Glomerular endothelial cell (primary cell): ENCODE measurements at regions not wholly inside any gene's neighbourhood (a gene's known extent, or its start where the extent isn't known, plus 50 kb on each side); places are given as distances from the start of the nearest gene placed in this dataset.
"Not testable (repeated sequence)": the region's sequence is repeated elsewhere in the genome, so short reads cannot be mapped to it uniquely, and the experiment has no call there.

ENCODE experiments used
- DNase-seq: peaks from one replicate; pipeline ENCODE4 v3.0.0-alpha.2; 2011; ENCODE audit warnings: low read depth, low spot score; ENCODE audit errors: extremely low read depth

DNA sequence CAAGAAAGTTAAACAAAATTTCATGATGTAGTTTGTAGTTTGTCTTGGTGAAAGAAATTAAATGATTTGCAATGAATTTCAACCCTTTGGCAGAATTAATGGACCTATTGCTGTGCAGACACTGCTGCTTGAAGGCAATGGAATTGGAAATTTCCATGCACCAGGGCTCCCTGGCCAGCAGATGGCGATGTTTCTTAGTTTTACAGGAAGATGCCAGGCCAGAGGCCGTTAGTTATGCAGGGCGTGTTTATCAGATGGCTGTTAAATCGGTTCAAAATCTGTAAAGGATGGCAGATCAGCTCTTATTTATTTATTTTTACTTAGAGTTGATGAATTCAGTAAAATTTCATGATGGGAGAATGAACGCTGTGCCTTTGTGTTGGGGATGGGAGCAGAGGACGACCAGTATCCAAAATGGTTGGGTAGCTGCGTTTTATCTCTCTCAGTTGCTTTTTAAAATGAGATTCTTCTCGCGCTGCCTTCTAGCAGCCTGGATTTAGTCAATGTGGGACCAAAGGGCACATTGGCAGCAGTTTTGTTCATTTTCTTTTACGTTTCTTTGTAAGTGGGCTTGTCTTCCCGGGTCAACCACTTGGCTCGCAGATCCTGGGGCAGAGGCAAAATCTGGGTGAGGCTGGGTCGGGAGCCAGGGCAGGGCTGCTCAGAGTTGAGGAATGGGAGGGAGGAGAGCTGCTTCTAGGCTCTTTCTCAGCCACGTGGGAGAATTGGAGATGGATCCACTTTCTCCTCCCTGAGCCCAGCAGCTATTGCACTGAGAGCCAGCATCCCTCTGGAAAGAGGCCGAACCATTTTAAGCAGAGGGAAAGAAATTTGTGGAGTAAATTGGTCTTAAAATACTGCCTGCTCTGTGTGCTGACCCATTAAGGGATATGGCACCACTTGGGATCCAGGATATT lies 344.0 kb downstream of the PIK3C3 start:
- DNase-seq: peak; percentile 42

DNA sequence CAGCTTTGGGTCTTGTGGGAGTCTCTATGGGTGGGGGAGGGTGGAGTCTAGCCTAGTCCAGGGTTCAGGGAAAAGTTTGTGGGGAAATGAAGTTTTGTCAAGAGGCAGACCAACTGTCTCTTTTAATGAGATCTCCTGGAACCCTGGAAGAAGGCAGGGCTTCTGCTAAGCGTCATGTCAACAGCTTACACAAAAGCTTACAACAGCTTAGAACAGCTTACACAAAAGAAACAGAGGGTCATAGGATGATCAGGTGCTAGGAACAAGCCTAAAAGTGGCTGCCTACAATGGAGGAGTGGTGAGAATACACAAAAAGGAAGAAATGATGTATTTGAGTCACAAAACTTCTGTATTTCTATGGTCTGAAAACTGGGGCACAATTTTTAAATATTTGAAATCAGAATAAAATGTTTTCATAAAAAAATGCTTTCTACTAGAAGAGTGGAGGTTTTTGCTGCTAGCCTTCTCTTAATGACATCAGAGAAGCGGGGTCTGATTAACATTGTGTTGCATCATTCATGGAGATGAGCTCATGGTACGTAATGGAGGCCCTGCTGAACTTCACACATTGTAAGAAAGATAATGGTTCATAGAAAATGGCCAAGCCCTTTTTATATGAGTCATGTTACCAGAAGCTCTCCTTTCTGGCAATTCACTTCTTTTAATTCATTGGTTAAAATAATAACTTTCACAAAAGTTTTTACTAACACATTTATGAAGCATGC lies 351.0 kb downstream of the PIK3C3 start:
- no peak for DNase-seq

DNA sequence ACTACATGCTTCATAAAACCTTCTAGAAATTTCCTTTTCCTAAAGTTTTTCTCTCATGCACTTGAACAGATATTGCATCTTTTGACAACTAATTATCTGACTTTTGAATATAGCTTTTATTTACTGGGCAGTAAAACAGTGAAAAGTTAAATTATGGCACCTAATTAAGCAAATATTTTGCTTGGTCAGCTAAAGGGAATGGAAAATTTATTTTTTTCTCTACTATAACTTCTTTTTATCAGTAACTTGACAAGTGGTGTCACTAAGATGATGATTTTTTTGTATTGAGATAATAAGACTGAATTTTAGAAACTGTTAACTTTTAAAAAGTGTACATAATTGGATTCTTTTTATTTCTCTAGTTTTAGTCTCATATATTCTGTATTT lies 351.6 kb downstream of the PIK3C3 start:
- no peak for DNase-seq

DNA sequence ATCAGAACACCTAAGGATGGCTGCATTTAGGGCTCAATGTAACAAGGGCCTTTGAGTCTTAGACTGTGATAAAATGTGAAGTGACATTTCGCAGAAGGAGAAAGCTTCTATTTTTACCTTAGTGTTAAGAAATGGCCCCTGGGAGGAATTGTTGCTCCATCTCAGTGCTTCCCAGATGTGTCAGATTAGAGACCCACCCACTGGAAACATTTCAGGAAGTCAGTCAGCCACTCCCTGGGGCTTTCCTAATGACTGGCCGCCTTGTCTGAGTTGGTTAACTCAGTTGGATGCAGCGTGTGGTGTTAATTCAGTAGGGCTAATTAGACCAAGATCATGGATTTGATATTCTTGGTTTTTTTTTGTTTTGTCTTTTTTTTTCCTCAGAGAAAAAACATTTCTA lies 355.9 kb downstream of the PIK3C3 start:
- no peak for DNase-seq

DNA sequence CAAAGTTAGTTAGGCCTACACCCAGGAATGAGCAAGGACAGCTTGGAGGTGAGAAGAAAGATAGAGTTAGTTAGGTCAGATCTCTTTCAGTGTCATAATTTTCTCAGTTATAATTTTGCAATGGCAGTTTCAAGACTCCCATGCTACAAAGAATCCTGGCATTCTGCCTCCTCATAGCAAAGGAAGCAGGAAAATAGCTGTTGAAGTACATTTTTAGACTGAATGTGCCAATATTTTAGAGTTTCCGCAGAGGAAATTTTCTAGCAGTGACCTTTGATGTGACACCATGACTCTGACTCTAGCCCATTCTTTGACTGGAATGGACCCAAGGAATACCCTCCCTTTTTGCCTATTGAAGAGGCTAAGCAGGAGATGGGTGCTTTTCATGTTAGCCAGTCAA lies 371.7 kb downstream of the PIK3C3 start:
- DNase-seq: no peak

DNA sequence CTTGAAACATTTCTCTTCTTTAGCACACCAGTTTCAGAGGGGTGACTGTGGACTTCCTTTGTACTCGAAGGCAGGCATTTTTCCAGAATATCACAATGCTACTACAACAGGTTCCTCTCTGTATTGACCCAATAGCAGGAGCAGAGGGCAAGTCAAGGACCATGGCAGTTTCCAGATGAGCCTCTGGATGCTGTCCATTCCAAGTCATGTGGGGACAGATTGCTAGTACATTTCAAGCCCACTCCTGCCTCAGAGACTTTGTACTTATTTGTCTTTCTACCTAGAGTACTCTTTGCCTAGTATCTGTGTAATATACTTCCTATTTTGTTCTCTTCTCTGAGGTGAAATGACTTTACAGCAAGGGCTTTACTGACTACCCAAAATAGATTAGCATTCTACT lies 373.9 kb downstream of the PIK3C3 start:
- DNase-seq: no peak

DNA sequence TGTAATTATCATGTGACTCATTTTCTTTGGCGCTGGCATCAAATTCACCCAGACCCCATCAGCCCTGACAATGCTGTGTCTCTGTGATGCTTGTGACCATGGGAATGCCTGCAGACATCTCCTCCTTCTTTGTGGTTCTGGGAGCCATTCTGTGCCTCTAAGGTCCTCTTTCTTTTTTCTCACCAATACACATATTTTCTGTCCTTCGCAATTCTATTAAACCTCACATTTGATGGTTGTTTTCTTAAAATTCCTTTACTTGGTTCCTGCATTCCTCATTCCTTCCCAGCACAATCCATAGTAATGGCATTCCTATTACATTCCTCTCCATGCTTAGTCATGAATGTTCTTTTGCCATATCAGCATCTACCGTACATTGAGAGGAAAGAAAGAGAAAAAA lies 375.3 kb downstream of the PIK3C3 start:
- DNase-seq: no peak

DNA sequence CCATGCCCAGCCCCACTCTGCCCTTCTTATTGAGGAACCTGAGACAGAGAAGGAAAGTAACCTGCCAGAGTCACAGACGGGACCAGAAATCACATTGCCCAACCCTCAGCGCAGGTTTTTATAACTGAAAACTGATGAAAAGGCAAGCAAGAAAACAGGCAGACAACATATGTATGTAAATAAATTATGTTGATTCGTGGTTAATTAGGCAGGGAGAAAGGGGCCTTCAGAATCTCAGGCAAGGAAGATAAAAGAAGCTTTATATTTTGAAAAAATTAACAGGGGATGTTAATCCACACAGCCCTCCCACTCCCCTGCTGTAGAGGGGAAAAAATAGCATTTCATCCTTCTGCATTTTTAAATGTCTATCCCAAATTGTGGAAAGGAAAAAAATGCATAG lies 378.5 kb downstream of the PIK3C3 start:
- no peak for DNase-seq

DNA sequence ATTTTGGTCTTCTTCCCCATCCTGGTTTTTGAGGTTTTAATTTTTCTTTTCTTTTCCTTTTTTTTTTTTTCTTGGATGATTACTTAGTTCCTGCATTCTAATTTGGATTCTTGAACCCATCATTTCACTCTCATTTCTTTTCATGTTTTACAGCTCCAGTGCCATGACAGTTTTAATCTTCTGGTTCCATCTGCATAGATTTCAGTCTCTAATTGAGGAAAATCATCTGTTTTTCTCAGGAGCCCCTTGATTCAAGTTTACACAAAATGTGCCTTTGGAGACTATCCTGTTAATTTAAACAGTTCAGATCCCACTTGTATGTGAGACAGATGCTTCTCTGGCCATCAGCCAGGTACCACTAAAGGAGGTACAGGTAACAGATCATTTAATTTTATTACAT lies 379.9 kb downstream of the PIK3C3 start:
- no peak for DNase-seq

DNA sequence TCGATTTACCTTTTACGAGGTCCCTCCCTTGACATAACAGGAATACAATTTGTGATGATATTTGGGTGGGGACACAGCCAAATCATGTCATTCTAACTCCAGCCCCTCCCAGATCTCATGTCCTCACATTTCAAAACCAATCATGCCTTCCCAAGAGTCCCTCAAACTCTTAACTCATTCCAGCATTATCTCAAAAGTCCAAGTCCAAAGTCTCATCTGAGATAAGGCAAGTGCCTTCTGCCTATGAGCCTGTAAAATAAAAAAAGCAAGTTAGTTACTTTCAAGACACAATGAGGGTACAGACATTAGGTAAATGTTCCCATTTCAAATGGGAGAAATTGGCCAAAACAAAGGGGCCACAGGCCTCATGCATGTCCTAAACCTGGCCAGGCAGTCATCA lies 381.1 kb downstream of the PIK3C3 start:
- no peak for DNase-seq

DNA sequence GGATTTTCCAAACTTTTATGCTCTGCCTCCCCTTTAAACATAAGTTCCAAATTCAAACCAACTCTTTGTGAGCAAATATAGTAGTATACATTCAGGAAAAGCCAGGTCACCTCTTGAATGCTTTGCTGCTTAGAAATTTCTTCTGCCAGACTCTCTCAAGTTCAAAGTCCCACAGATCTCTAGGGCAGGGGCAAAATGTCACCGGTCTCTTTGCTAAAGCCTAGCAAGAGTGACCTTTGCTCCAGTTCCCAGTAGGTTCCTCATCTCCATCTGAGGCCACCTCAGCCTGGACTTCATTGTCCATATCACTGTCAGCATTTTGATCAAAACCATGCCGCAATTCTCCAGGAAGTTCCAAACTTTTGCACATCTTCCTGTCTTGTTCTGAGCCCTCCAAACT lies 382.3 kb downstream of the PIK3C3 start:
- DNase-seq: not testable (repeated sequence)

DNA sequence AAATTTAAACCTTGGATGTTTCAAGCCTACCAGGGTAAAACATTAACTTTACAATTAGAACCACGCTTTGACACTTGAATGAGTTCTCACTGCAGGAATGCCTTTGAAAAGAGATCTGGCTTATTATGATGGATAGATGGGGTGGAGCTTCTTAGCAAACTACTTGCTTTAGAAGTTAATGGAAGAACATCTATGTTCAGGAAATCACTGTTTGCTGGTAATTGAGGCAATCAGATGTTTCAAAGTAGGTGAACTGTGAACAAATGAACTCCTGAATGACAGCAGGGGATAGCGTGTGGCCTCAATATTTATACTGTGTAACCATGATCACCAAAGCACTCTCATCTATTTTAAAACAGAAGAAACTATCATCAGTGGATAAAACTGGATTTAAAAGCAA lies 383.6 kb downstream of the PIK3C3 start:
- DNase-seq: no peak

DNA sequence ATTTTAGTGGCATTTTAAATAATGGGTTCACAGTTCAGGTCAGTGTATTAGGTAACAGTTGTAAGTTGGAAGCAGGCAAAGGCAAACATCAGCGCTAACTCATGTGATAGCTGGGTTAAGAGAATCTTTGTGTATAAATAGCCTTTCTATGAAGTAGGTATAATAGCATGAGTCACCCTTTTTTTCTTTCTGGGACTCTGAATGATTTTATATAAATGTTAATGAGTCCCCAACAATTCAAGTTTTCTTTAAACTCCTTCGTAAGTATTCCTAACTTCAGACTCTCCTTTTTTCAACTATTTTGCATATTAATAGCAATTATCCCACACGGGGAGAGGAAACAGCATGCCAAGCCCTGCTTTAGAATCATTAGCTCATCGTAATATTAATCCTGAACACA lies 384.3 kb downstream of the PIK3C3 start:
- DNase-seq: no peak

DNA sequence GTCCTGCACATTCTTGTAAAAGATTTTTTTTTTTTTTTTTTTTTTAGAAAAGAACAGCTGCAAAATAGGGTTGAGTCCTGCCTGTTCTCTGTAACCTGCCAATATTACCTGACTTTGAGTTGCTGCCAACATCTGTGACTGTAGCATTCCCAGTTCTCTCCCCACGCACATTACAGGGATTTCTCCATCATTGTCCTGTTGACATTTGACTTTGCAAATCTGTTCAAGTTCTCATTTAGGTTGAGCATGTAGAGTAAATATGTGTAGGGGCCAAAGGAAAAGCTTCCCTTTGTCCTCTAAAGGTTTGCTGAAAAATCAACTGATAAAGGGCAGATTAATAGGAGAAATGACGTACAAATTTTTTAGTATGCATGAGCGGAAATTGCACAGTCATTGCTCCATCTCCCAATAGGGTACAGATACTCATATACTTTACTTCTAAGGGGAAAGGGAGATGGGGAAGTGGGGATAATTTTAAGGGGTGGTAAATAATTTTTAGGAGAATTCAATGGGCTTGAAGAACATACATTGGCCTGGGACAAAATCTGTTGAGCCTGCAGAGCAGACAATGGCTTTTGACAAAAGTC lies 385.5 kb downstream of the PIK3C3 start:
- no peak for DNase-seq

DNA sequence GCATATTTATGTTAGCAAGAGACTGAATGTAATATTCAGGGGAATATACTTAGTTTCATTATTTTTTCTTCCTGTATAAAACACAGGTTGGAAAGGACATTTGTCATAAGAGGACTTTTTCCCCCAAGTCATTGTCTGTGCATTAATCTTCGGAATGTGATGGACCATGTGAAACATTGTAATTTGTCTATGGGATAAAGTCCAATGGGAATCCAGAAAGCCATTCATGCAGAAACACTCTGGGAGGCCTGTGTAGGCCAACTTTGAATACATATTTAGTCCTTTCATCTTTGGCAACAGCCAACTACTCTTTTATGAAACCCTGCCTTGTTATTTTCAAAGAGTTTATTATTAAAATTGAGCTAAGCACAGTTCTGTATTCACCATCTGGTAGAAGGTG lies 386.4 kb downstream of the PIK3C3 start:
- DNase-seq: no peak

DNA sequence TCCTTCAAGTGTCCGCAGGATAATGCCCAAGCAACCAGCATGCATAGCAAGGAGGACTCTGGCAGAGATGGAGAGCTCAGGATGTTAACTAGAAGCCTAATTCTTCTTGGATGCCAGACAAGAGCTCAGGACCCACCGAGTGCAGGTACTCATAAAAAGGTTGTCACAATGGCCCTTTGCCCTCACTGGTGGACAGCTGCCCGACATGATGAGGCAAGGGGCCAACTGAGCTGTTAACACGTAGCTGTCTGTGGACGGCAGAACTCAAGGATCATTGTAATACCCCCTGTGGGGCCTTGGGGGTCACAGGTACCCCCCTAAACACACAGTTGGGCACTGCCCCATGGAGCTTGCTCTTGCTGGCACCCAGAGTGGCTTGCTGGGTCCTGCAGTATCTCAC lies 393.7 kb downstream of the PIK3C3 start:
- no peak for DNase-seq

DNA sequence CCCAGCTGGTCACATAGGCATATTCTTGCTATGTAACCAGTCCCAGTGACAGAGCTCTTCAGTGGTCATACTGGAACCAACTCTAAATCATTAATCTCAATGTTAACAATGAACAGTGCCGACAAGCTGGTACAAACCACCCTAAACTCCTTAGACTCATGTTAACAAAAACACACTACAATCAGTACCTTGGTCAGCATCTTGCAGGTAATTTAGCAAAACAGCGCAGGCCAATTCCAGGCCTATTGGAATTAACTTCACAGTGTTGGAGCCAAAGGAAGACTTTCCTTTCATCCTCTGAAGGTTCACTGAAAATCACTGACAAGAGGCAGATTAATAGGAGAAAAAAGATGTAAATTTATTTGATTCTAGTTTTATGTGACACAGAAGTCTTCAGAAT lies 396.4 kb downstream of the PIK3C3 start:
- DNase-seq: no peak

DNA sequence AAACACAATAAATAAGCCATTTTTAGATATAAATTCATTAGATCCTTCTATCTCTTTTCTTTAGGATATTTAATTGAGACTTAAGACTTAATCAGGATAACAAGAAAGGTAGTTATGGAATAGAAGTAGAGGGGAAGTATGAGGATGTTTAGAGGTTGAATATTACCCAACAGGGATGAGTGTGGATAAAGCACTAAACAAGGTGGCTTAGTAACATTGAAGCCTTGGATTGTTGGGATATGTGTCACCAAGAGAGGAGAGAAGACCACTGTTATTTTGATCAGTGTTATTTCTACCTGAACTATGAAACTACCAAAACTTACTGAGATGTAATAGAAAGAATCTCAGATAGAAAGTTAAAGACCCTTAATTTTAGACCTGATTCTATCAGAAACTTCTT lies 405.7 kb downstream of the PIK3C3 start:
- DNase-seq: no peak

DNA sequence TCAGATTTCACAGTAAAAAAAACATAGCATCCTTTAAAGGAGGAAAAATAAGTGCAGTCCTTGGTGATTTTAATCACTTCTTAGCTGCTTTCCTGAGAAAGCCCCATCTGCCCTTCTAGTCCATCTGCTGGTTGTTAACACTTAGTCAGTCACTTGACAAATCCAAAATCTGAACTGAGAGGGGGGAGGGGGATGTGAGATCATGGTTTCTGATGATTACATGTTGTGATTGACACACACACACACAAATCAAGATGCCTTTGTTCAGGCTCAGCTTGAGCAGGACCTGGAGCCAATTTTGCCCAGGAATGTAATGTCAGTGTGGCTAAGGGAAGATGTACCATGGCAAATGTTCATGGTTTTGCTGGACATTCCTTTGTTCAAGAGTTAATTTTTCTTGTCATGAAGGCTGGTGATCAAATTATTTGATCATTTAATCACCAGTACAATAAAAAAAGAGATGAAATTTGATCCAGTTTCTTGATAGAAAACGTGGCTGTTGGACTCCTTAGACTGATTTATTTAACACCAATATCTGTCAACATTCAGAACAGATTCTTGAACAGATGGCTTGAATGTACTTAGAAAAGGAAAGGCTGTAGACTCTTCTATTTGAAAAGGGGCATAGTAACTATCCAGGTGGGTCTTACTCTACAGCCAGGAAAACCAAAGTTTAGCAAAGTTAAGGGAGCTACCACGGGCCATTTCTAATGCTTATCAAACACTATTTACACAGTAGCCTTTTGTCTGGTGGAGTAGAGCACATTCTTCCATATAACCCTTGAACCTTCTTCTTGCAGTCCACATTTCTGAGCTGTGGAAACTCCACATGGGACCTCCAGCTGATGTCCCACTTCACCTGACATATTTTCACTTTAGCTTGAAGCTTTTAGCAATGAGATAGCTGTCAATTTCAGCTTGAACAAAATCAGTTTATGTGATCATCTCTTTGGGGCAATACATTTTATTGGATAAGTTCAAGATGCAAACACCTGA lies 408.7 kb downstream of the PIK3C3 start:
- DNase-seq: no peak

DNA sequence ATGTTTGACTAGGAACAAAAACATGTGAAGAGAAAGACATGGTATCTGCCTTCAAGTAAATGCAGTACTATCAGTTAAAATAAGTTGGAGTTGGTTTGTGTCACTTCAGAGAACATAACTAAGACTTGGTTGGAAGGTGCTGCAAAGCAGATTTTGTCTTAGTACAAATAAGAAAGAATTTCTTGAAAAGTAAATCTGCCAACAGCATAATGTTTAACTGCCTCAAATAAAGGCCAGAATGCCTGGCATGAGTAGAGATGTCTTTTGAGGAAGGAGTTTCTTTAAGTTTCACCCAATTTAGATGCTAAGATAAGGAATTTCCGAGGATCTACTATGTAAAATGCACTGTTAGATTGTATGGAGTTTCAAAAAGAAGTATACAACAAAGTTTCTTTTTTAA lies 409.7 kb downstream of the PIK3C3 start:
- no peak for DNase-seq

DNA sequence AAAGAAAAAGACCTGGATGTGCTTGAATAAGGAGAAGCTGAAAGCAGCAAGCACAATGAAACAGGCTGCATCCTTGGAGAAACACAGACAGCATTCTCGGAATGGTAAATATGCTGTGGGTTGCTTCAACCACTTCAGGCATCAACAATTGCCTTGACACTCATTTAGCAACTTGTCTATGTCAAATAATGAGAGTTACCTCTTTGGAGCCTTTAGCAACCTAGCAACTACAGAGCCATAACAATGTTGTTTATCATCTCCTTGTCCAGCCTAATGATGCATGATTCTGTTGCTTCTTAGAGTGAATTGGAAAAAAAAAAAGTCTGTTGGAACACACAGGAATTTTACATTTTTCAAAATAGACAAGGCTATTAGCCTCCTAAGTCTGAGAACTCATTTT lies 410.6 kb downstream of the PIK3C3 start:
- no peak for DNase-seq
